A549 (cell line): ENCODE measurements at regions not wholly inside any gene's neighbourhood (a gene's known extent, or its start where the extent isn't known, plus 50 kb on each side); places are given as distances from the start of the nearest gene placed in this dataset.

ENCODE experiments used
- ATAC-seq, 2 experiments: fragments of 200-7000 bp in 1 of 2; fragments of >200 bp in 1 of 2; cut with Nextera tagmentation in 1 of 2; cut with Tn5 transposase in 1 of 2; 3 replicates each; pipeline versions ENCODE4 v1.8.0 to v1.9.1; 2018 to 2020; ENCODE audit warnings: mild to moderate bottlenecking in 1 of 2, moderate library complexity in 1 of 2
- CTCF ChIA-PET: fragments of 300-600 bp; sonication (Branson Sonifier 250); formaldehyde crosslinking; extraction: SDS; loops from one replicate; lab custom pipeline; 2021; ENCODE audit warnings: antibody characterized with exemption, inconsistent platforms; lab: Yijun Ruan, JAX
- POLR2A ChIA-PET: fragments of 350-600 bp; formaldehyde crosslinking; extraction: SDS; loops from one replicate; lab custom pipeline; 2021; ENCODE audit warnings: antibody characterized with exemption, inconsistent platforms; lab: Yijun Ruan, JAX
- DNase-seq, 2 experiments: peaks; one replicate each; pipeline versions ENCODE4 v3.0.0 to v3.0.0-alpha.2; 2011 to 2016; ENCODE audit warnings: low read depth in 1 of 2, low spot score in 1 of 2
- FAIRE-seq: peaks from 2 replicates; lab custom pipeline; 2011; peaks lifted over from hg19 to GRCh38; lab: Jason Lieb, UNC
- H3K27ac ChIP-seq, 2 experiments: fragments of >200 bp; sonication (Bioruptor Twin); formaldehyde crosslinking; 3 replicates each; pipeline ENCODE4 v1.5.1; 2016 to 2017
- H3K4me1 ChIP-seq: fragments of >200 bp; sonication (Bioruptor Twin); formaldehyde crosslinking; 3 replicates; pipeline ENCODE4 v1.6.1; 2016
- H3K4me2 ChIP-seq: fragments of >200 bp; sonication (Bioruptor Twin); formaldehyde crosslinking; 3 replicates; pipeline ENCODE4 v1.6.1; 2016
- H3K4me3 ChIP-seq: fragments of >200 bp; sonication (Bioruptor Twin); formaldehyde crosslinking; 3 replicates; pipeline ENCODE4 v1.5.1; 2016
- H3K9me3 ChIP-seq: fragments of >200 bp; sonication (Bioruptor Twin); formaldehyde crosslinking; 3 replicates; pipeline ENCODE4 v1.6.1; 2016
- CHD2 ChIP-seq: fragments of 150-350 bp; IDR thresholded peaks from 2 replicates; pipeline ENCODE4 v1.6.1; 2014; ENCODE audit warnings: low read length; ENCODE audit not compliant: partially characterized antibody
- CHD4 ChIP-seq: fragments of 200-600 bp; sonication (generic); IDR thresholded peaks from 2 replicates; pipeline ENCODE4 v1.6.1; 2016; ENCODE audit warnings: antibody characterized with exemption, mild to moderate bottlenecking, borderline replicate concordance
- EHF ChIP-seq: fragments of 250-450 bp; sonication (Bioruptor Pico); IDR thresholded peaks from 2 replicates; pipeline ENCODE4 v1.5.0; 2020; ENCODE audit warnings: mild to moderate bottlenecking
- ELK1 ChIP-seq: fragments of 150-350 bp; IDR thresholded peaks from 2 replicates; pipeline ENCODE4 v1.6.1; 2014; ENCODE audit warnings: low read depth, mild to moderate bottlenecking, low read length
- EP300 ChIP-seq, 2 experiments: fragments of >200 bp; sonication (Bioruptor Twin); formaldehyde crosslinking; IDR thresholded peaks; 2 replicates in 1 of 2; 3 replicates in 1 of 2; pipeline ENCODE4 v1.6.1; 2016 to 2017
- FOSB ChIP-seq: fragments of 250-450 bp; sonication (Bioruptor Pico); IDR thresholded peaks from 2 replicates; pipeline ENCODE4 v1.5.0; 2020; ENCODE audit warnings: mild to moderate bottlenecking, moderate library complexity
- FOSL2 ChIP-seq, 2 experiments: fragments of 450-650 bp in 1 of 2; fragments of >200 bp in 1 of 2; sonication (Bioruptor Twin) in 1 of 2; formaldehyde crosslinking; IDR thresholded peaks; 2 replicates each; pipeline versions ENCODE4 v1.5.0 to v1.6.1; 2016 to 2020; ENCODE audit warnings: mild to moderate bottlenecking in 1 of 2, moderate library complexity in 1 of 2
- HDAC2 ChIP-seq: fragments of 200-600 bp; sonication (generic); IDR thresholded peaks from 2 replicates; pipeline ENCODE4 v1.6.1; 2016
- HOXB13 ChIP-seq: fragments of 250-450 bp; sonication (Bioruptor Pico); IDR thresholded peaks from 2 replicates; pipeline ENCODE4 v1.5.0; 2020; ENCODE audit warnings: low read depth, mild to moderate bottlenecking, moderate library complexity
- HOXB5 ChIP-seq: fragments of 250-450 bp; sonication (Bioruptor Pico); IDR thresholded peaks from 2 replicates; pipeline ENCODE4 v1.5.0; 2020; ENCODE audit warnings: mild to moderate bottlenecking, moderate library complexity
- JUNB ChIP-seq: fragments of >200 bp; sonication (Bioruptor Twin); formaldehyde crosslinking; IDR thresholded peaks from 2 replicates; pipeline ENCODE4 v1.6.1; 2016
- MAZ ChIP-seq: fragments of 150-350 bp; IDR thresholded peaks from 2 replicates; pipeline ENCODE4 v1.6.1; 2014; ENCODE audit warnings: antibody characterized with exemption, low read depth, low read length, borderline replicate concordance
- MYC ChIP-seq: IDR thresholded peaks from 2 replicates; pipeline ENCODE4 v1.6.1; 2012; ENCODE audit warnings: mild to moderate bottlenecking, inconsistent platforms, low read length, improper control_type of control experiment, borderline replicate concordance
- NFE2L2 ChIP-seq: fragments of 150-350 bp; conservative IDR thresholded peaks from 2 replicates; pipeline ENCODE4 v1.6.1; 2014; ENCODE audit warnings: low read length
- PBX3 ChIP-seq: IDR thresholded peaks from 2 replicates; pipeline ENCODE4 v1.6.1; 2012
- PHF8 ChIP-seq: fragments of 200-600 bp; sonication (generic); IDR thresholded peaks from 2 replicates; pipeline ENCODE4 v1.6.1; 2016; ENCODE audit warnings: low read depth, mild to moderate bottlenecking, antibody characterized with exemption, moderate library complexity, borderline replicate concordance
- RCOR1 ChIP-seq: fragments of 150-350 bp; IDR thresholded peaks from 2 replicates; pipeline ENCODE4 v1.6.1; 2014; ENCODE audit warnings: antibody characterized with exemption, low read length, low read depth
- RNF2 ChIP-seq: fragments of 200-600 bp; sonication (generic); IDR thresholded peaks from 2 replicates; pipeline ENCODE4 v1.6.1; 2016; ENCODE audit warnings: low read depth, mild to moderate bottlenecking, antibody characterized with exemption, moderate library complexity, borderline replicate concordance
- SMC3 ChIP-seq: fragments of >200 bp; sonication (Bioruptor Twin); formaldehyde crosslinking; IDR thresholded peaks from 3 replicates; pipeline ENCODE4 v1.6.1; 2018; ENCODE audit warnings: inconsistent platforms
- TP53 ChIP-seq: fragments of 250-450 bp; sonication (Bioruptor Pico); IDR thresholded peaks from 2 replicates; pipeline ENCODE4 v1.5.0; 2021; ENCODE audit warnings: mild to moderate bottlenecking, moderate library complexity
- ZC3H11A ChIP-seq: fragments of 450-650 bp; IDR thresholded peaks from 2 replicates; pipeline ENCODE4 v1.6.1; 2014; ENCODE audit warnings: antibody characterized with exemption, mild to moderate bottlenecking
- ZFP36 ChIP-seq: fragments of 450-650 bp; IDR thresholded peaks from 2 replicates; pipeline ENCODE4 v1.6.1; 2014; ENCODE audit warnings: borderline replicate concordance; ENCODE audit not compliant: partially characterized antibody
- ZNF302 ChIP-seq: fragments of 250-450 bp; sonication (Bioruptor Pico); IDR thresholded peaks from 2 replicates; pipeline ENCODE4 v1.9.0; 2021; ENCODE audit warnings: inconsistent platforms, mild to moderate bottlenecking, moderate library complexity
- ZSCAN20 ChIP-seq: fragments of 250-450 bp; sonication (Bioruptor Pico); IDR thresholded peaks from 2 replicates; pipeline ENCODE4 v1.8.0; 2022; ENCODE audit warnings: mild to moderate bottlenecking, moderate library complexity
- WGBS: methylation state at CpG from one replicate; pipeline ENCODE4 v1.1.6; 2017; ENCODE audit errors: missing lambda C conversion rate; 5-methylcytosine and 5-hydroxymethylcytosine counted together
- TF ChIP-seq, protein P1 (sequence below): fragments of >200 bp; sonication (Bioruptor Twin); formaldehyde crosslinking; IDR thresholded peaks from 3 replicates; pipeline ENCODE4 v1.6.1; 2016
- TF ChIP-seq, protein P2 (sequence below): fragments of 200-600 bp; sonication (generic); IDR thresholded peaks from 2 replicates; pipeline ENCODE4 v1.6.1; 2016; ENCODE audit warnings: antibody characterized with exemption, mild to moderate bottlenecking, moderate library complexity

- DNase-seq (no peak), ATAC-seq (no peak), FAIRE-seq (no peak)
- POLR2A ChIA-PET, result no interaction called here
- Histone ChIP-seq H3K9me3 (peaks cover 10% of the 10 kb centered on the region), H3K4me3 (no peak overlapping the region), H3K4me2 (no peak overlapping the region), H3K4me1 (peaks cover 14% of the 10 kb centered on the region; the same call in 2 of the 3 replicates), H3K27ac (no peak overlapping the region)
- CTCF ChIA-PET, result interaction anchor here (1.0 kb wide), 1 partner anchor 271 kb away, joined by 3 read pairs; no protein-coding TSS in a partner anchor
- TF ChIP-seq CHD4, result no peak
- no peak for TF ChIP-seq HOXB13 (CRISPR knock-in tag)
- TF ChIP-seq SMC3, result no peak
- TF ChIP-seq RCOR1, result no peak
- no peak for TF ChIP-seq EHF (CRISPR knock-in tag)
- no peak for TF ChIP-seq EP300 (IDR thresholded peaks at IDR 0.05)
- TF ChIP-seq FOSB (CRISPR knock-in tag), result no peak
- TF ChIP-seq PBX3, result no peak
- TF ChIP-seq TP53 (CRISPR knock-in tag), result no peak
- no peak for TF ChIP-seq JUNB
- no peak for TF ChIP-seq PHF8
- no peak for TF ChIP-seq FOSL2 (IDR thresholded peaks at IDR 0.05)
- no peak for TF ChIP-seq FOSL2 (CRISPR knock-in tag; IDR thresholded peaks at IDR 0.05)
- no peak for TF ChIP-seq MYC
- TF ChIP-seq RNF2, result no peak
- TF ChIP-seq HDAC2, result no peak
- no peak for TF ChIP-seq CHD2
- TF ChIP-seq, protein P1, sequence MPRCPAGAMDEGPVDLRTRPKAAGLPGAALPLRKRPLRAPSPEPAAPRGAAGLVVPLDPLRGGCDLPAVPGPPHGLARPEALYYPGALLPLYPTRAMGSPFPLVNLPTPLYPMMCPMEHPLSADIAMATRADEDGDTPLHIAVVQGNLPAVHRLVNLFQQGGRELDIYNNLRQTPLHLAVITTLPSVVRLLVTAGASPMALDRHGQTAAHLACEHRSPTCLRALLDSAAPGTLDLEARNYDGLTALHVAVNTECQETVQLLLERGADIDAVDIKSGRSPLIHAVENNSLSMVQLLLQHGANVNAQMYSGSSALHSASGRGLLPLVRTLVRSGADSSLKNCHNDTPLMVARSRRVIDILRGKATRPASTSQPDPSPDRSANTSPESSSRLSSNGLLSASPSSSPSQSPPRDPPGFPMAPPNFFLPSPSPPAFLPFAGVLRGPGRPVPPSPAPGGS, result no peak
- TF ChIP-seq ELK1, result no peak
- TF ChIP-seq ZSCAN20 (CRISPR knock-in tag), result no peak
- 88% methylated on average over 2 of the region's 2 CpGs for WGBS
These were observed 79.3 kb downstream of the MYEOV start for GRCh38 chr11:69373251-69373635.

DNA sequence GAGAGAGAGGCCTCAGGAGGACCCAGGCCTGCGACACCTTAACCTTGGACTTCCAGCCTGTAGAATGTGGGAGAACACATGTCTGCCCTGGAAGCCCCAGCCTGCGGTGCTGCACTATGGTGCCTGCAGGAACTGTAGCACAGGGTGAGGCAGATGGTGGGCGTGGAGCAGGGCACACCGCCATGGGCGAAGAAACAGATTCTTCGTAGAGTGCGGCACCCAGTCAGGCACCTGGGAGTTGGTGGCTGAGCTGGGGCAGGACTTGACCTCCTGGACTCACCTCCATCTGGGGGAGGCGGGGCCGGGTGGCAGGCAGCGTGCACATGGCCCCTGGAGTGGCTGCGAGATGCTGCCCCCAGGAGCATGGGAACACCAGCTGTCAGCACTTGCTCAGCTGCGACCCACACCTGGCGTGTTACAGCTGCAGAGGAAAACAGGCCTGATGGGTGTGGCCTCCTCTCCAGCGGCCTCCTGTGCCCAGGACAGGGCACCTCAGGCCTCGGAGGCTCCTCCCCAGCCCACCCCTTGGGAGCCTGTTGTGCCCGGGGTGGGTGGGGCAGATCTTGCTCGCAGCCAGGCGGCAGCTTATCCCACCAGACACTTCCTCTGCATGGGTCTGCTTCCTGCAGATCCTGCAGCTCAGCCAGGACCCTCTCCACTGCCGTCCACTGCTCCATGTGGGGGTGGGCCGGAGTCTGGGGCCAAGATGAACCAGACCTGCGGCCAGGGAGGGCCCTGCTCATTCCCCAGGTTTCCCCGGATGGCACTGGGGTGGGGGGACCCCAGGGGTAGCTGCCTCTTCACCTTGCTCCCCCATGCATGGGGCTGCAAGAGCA lies 80.4 kb downstream of the MYEOV start:
- Histone ChIP-seq H3K4me3 (no peak overlapping the region), H3K27ac (peak overlapping the region in 1 of 2 experiments; percentile 3; a peak in 1 of 6 replicates), H3K4me1 (peaks cover 12% of the 10 kb centered on the region; the same call in 2 of the 3 replicates), H3K4me2 (no peak overlapping the region), H3K9me3 (peaks cover 2% of the 10 kb centered on the region; the same call in 1 of the 3 replicates)
- WGBS, result 94% methylated on average over 8 of the region's 22 CpGs
- POLR2A ChIA-PET, result no interaction called here
- no peak for FAIRE-seq
- no peak for DNase-seq
- no peak for TF ChIP-seq ZFP36
- TF ChIP-seq NFE2L2, result no peak
- TF ChIP-seq FOSL2 (IDR thresholded peaks at IDR 0.05), result no peak
- no peak for TF ChIP-seq FOSL2 (CRISPR knock-in tag; IDR thresholded peaks at IDR 0.05)
- TF ChIP-seq, protein P1, result no peak
- TF ChIP-seq, protein P2, sequence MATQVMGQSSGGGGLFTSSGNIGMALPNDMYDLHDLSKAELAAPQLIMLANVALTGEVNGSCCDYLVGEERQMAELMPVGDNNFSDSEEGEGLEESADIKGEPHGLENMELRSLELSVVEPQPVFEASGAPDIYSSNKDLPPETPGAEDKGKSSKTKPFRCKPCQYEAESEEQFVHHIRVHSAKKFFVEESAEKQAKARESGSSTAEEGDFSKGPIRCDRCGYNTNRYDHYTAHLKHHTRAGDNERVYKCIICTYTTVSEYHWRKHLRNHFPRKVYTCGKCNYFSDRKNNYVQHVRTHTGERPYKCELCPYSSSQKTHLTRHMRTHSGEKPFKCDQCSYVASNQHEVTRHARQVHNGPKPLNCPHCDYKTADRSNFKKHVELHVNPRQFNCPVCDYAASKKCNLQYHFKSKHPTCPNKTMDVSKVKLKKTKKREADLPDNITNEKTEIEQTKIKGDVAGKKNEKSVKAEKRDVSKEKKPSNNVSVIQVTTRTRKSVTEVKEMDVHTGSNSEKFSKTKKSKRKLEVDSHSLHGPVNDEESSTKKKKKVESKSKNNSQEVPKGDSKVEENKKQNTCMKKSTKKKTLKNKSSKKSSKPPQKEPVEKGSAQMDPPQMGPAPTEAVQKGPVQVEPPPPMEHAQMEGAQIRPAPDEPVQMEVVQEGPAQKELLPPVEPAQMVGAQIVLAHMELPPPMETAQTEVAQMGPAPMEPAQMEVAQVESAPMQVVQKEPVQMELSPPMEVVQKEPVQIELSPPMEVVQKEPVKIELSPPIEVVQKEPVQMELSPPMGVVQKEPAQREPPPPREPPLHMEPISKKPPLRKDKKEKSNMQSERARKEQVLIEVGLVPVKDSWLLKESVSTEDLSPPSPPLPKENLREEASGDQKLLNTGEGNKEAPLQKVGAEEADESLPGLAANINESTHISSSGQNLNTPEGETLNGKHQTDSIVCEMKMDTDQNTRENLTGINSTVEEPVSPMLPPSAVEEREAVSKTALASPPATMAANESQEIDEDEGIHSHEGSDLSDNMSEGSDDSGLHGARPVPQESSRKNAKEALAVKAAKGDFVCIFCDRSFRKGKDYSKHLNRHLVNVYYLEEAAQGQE, result no peak
- no peak for TF ChIP-seq PHF8
- no peak for TF ChIP-seq HOXB5 (CRISPR knock-in tag)
- no peak for TF ChIP-seq MAZ
- TF ChIP-seq SMC3, result no peak
- TF ChIP-seq ZC3H11A, result no peak
- no peak for TF ChIP-seq EP300 (IDR thresholded peaks at IDR 0.05)
- TF ChIP-seq ZNF302 (CRISPR knock-in tag), result no peak
- TF ChIP-seq TP53 (CRISPR knock-in tag), result no peak
- no peak for TF ChIP-seq PBX3
- CTCF ChIA-PET, result interaction anchor here (0.6 to 1.6 kb wide), 3 partner anchors 242 to 304 kb away, joined by 3 to 5 read pairs (median 3); no protein-coding TSS in a partner anchor
- no peak for ATAC-seq
